Progenitor cell of endocrine pancreas (in vitro differentiated cells): ENCODE measurements at regions not wholly inside any gene's neighbourhood (a gene's known extent, or its start where the extent isn't known, plus 50 kb on each side); places are given as distances from the start of the nearest gene placed in this dataset.

Experiments used
- DNase-seq: peaks from one replicate; pipeline ENCODE4 v3.0.0; 2021; ENCODE audit warnings: low spot score; ENCODE audit not compliant: unreplicated experiment
- H3K27ac Mint-ChIP-seq: 2 replicates; pipeline ENCODE4 v1.8.0; 2021; ENCODE audit warnings: mild to moderate bottlenecking, moderate library complexity, mixed read lengths
- H3K27me3 Mint-ChIP-seq: 2 replicates; pipeline ENCODE4 v1.8.0; 2021; ENCODE audit warnings: mixed read lengths
- H3K36me3 Mint-ChIP-seq: 2 replicates; pipeline ENCODE4 v1.8.0; 2022; ENCODE audit warnings: mixed read lengths; ENCODE audit not compliant: insufficient read depth
- H3K4me1 Mint-ChIP-seq: 2 replicates; pipeline ENCODE4 v1.8.0; 2021; ENCODE audit warnings: low read depth, mixed read lengths
- H3K4me3 Mint-ChIP-seq: 2 replicates; pipeline ENCODE4 v1.8.0; 2021; ENCODE audit warnings: low read depth, mild to moderate bottlenecking, moderate library complexity, mixed read lengths
- H3K9me3 Mint-ChIP-seq: 2 replicates; pipeline ENCODE4 v1.8.0; 2021; ENCODE audit warnings: low read depth, mixed read lengths
- TF ChIP-seq, protein P1 (sequence below): fragments of 200-600 bp; sonication (generic); IDR thresholded peaks from one replicate; pipeline ENCODE4 v1.5.0; 2021; ENCODE audit warnings: antibody characterized with exemption, mild to moderate bottlenecking; ENCODE audit not compliant: unreplicated experiment

DNA sequence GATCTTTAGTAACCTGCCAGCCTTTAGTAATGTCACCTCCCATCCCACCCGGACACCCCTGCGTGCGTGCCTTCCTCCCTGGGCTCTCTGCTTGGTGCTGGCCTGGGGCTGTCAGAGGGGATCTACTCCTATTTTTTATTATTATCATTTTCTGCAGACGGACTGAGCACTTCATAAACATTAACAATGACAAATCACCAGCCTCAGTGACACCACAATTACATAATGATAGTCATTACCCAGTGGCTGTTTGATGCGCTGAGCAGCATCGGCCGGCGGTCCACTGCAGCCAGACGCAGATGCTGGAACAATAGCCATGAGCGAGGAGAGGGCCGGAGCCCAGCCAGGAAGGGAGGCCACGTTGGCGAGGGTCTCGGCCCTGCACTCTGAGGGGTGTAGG, 309.3 kb upstream of the AJAP1 start:
- Mint-ChIP-seq H3K4me1 (no peaks in the 10 kb centered on the region), H3K27me3 (peaks cover 10% of the 10 kb centered on the region), H3K36me3 (no peaks in the 10 kb centered on the region), H3K4me3 (no peak overlapping the region), H3K9me3 (no peaks in the 10 kb centered on the region), H3K27ac (no peak overlapping the region)
- no peak for DNase-seq
- TF ChIP-seq, protein P1, sequence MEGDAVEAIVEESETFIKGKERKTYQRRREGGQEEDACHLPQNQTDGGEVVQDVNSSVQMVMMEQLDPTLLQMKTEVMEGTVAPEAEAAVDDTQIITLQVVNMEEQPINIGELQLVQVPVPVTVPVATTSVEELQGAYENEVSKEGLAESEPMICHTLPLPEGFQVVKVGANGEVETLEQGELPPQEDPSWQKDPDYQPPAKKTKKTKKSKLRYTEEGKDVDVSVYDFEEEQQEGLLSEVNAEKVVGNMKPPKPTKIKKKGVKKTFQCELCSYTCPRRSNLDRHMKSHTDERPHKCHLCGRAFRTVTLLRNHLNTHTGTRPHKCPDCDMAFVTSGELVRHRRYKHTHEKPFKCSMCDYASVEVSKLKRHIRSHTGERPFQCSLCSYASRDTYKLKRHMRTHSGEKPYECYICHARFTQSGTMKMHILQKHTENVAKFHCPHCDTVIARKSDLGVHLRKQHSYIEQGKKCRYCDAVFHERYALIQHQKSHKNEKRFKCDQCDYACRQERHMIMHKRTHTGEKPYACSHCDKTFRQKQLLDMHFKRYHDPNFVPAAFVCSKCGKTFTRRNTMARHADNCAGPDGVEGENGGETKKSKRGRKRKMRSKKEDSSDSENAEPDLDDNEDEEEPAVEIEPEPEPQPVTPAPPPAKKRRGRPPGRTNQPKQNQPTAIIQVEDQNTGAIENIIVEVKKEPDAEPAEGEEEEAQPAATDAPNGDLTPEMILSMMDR = no peak

DNA sequence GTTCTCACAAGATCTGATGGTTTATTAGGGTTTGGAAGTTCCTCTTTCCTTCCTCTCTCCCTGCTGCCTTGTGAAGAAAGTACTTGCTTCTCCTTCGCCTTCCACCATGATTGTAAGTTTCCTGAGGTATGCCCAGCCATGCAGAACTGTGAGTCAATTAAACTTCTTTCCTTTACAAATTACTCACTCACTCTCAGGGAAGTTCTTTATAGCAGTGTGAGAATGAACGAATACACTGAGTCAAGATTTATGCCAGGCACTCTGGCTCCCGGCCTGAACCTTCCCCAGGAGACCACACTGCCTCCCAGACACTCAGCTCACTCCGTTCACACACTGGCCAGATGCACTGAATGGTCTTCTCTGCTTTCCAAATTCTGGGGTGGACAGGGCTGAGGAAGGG, 308.3 kb upstream of the AJAP1 start:
- H3K27me3 Mint-ChIP-seq = peaks cover 13% of the 10 kb centered on the region
- no peak overlapping the region for H3K27ac Mint-ChIP-seq
- H3K4me3 Mint-ChIP-seq = no peak overlapping the region
- H3K36me3 Mint-ChIP-seq = no peaks in the 10 kb centered on the region
- H3K4me1 Mint-ChIP-seq = no peaks in the 10 kb centered on the region
- TF ChIP-seq, protein P1 = no peak
- no peak for DNase-seq
- H3K9me3 Mint-ChIP-seq = no peaks in the 10 kb centered on the region

DNA sequence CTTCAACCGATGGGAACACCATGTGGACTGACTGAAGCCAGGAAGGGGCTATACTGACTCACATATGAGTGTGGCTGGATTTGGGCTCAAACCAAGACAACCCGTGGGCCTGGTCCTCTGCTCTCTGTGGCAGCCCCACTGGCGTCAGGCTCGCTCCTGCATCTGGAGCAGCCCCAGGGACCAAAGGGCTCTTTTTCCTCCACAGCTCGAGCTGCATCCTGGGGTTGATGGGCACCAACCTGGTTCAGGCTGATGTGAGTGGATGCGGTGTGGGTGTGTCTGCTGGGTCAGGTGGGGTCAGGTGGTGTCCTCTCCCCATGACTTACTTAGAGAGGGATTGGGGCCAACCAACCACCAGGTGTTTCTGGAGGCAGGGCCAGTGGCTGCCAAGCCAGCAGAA, 303.0 kb upstream of the AJAP1 start:
- Mint-ChIP-seq H3K27ac (no peak overlapping the region), H3K4me3 (no peak overlapping the region), H3K27me3 (peaks cover 21% of the 10 kb centered on the region), H3K4me1 (no peaks in the 10 kb centered on the region), H3K9me3 (no peaks in the 10 kb centered on the region), H3K36me3 (no peaks in the 10 kb centered on the region)
- DNase-seq = no peak
- TF ChIP-seq, protein P1 = no peak

DNA sequence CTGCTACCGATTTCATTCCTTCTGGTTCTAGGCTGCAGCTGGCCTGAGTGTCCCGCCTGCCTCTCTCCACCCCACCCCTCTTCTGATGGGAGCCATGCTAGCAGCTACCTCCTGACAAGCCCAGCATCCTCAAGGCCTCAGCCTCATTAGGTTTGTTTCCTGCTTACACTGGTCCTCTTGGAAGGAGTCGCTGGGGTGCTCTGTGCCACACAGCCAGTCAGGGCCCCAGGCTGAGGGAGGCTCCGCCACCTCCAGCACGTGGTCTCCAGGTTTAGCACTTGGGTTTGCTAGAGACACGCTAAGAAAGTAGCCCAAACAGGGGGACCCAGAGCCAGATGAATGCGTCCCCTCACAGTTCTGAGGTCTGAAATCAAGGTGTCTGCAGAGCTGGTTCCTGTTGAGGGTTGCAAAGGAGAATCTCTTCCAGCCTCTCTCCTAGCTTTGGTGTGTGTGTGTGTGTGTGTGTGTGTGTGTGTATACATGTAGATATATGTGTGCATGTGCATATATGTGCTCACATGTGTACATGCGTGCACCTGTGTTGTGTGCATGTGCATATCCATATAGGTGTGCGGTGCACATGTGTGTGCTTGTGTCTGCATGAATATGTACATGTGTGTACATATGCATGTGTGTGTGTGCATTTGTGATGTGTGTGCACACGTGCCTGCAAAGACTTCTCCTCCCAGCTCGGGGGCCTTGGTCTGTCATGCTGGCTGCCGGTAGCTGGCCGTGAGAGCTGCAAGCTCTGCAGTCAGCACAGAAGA, 301.1 kb upstream of the AJAP1 start:
- Mint-ChIP-seq H3K9me3 (no peaks in the 10 kb centered on the region), H3K4me1 (no peaks in the 10 kb centered on the region), H3K4me3 (no peak overlapping the region), H3K27ac (no peak overlapping the region), H3K36me3 (no peaks in the 10 kb centered on the region), H3K27me3 (peaks cover 33% of the 10 kb centered on the region)
- no peak for DNase-seq
- TF ChIP-seq, protein P1 = no peak

DNA sequence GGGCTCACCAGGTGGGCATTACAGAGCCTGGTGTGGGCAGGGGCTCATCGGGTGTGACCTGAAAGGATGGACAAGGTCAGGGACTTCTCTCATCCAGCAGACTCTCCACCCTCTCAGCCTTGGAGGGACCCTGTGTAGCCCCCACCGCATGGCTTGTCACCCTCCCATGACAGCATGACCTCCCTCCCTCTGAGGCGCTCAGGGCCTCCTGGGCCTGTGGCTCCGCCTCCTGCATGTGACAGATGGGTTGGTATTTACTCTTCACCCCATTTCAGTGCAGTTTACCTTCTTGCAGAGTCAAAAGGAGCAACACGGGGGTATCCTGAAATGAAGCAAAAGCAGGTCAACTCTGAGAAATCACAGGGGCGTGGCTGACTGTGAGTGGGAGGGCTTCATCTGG, 298.6 kb upstream of the AJAP1 start:
- TF ChIP-seq, protein P1 = no peak
- H3K4me1 Mint-ChIP-seq = no peaks in the 10 kb centered on the region
- no peaks in the 10 kb centered on the region for H3K36me3 Mint-ChIP-seq
- no peak overlapping the region for H3K27ac Mint-ChIP-seq
- no peak overlapping the region for H3K4me3 Mint-ChIP-seq
- H3K9me3 Mint-ChIP-seq = no peaks in the 10 kb centered on the region
- no peak for DNase-seq
- H3K27me3 Mint-ChIP-seq = peaks cover 31% of the 10 kb centered on the region
